Prostate gland (tissue), 2 donors: ENCODE measurements at regions not wholly inside any gene's neighbourhood (a gene's known extent, or its start where the extent isn't known, plus 50 kb on each side); places are given as distances from the start of the nearest gene placed in this dataset.

ENCODE experiments used
- CTCF ChIP-seq, 4 experiments: fragments of 200-600 bp in 2 of 4; fragments of 450-650 bp in 2 of 4; sonication (generic) in 2 of 4; IDR thresholded peaks; 1 replicate in 3 of 4; 2 replicates in 1 of 4; pipeline ENCODE4 v1.5.1; 2016 to 2019; ENCODE audit warnings: antibody characterized with exemption in 4 of 4, mild to moderate bottlenecking in 2 of 4, moderate library complexity in 2 of 4
- POLR2A ChIP-seq: fragments of 450-650 bp; IDR thresholded peaks from one replicate; pipeline ENCODE4 v1.6.1; 2016; ENCODE audit warnings: antibody characterized with exemption, mild to moderate bottlenecking
- POLR2AphosphoS5 ChIP-seq: sonication (generic); formaldehyde crosslinking; IDR thresholded peaks from one replicate; pipeline ENCODE4 v1.6.1; 2017; ENCODE audit warnings: antibody characterized with exemption

DNA sequence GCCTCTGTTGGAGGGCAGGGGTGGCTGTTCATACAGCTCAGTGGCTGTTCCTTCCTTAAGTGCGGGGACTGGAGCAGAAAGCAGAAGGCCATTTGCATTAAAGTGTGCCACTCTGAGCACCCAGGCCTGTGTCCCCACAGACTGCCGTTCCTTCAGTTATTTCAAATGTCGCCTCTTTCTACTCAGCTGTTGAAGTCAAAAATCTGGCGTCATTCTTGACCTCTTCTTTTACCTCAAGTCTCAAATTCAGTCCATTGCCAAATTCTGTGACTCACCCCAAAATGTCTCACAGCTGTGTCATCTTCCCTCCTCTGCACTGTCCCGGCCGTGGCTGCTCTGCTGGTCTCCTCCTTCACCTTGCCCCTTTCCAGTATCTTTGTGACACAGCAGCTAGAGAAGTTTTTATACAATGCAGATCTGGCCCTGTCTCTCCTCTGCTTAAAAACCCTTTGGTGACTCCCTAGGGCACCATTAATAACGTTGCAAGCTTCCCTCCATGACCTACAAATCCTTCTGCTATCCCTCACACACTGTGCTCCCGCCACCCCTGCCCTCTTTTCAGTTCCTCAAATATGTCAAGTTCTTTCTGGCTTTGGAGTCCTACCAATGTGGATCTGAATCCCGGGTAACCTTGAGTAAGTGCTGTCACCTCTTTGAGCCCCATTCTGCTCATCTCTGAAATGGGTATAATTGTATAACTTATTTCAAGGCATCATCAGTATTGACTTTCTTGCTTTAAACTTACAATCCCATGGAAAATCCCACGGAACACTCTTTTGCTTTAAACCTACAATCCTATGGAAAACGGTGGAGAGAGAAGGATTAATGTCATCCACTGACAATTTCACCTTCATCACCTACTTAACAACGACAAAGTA lies 98.3 kb upstream of the BOD1 start:
- TF ChIP-seq POLR2AphosphoS5 (no peak), POLR2A (no peak), CTCF (IDR thresholded peaks at IDR 0.05) (no peak)
